ENCODE measurements at regions not wholly inside any gene's neighbourhood (a gene's known extent, or its start where the extent isn't known, plus 50 kb on each side); places are given as distances from the start of the nearest gene placed in this dataset.

DNA sequence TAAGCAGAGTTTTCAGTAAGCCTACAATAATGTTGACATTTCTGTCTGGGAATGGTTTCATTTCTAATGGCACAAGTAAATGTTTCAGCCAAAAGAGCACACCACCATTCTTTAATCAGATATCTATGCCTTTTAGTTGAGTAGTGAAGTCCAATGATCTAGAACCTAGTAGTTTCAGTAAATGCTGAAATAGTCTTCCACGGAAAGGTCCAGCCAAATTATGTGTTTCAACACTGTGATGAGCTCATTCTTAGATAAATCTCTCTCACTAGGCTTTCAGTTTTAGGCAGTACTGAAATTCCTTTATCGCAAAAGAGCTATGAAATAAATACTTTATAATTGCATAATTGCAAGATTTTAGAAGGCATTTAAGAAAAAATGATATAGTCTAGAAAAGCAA is 816.8 kb upstream of the PCDH9 start:
- TF ChIP-seq TAF1 (IDR thresholded peaks at IDR 0.05; ENCODE audit: borderline replicate concordance, low read depth, low read length) (no peak), CTCF (IDR thresholded peaks at IDR 0.05) (no peak)

Data from SK-N-SH (cell line).